Neural crest cell (in vitro differentiated cells): ENCODE measurements at regions not wholly inside any gene's neighbourhood (a gene's known extent, or its start where the extent isn't known, plus 50 kb on each side); places are given as distances from the start of the nearest gene placed in this dataset.
"Not testable (repeated sequence)": the region's sequence is repeated elsewhere in the genome, so short reads cannot be mapped to it uniquely, and the experiment has no call there.

Source experiments
- DNase-seq: peaks from one replicate; pipeline ENCODE4 v3.0.0; 2021; ENCODE audit warnings: low read depth, mixed read lengths, low spot score
- H3K27ac Mint-ChIP-seq: one replicate; pipeline ENCODE4 v1.8.0; 2021; ENCODE audit warnings: mild to moderate bottlenecking, mixed read lengths; ENCODE audit not compliant: unreplicated experiment
- H3K27me3 Mint-ChIP-seq: 2 replicates; pipeline ENCODE4 v1.8.0; 2021; ENCODE audit warnings: low read depth, mild to moderate bottlenecking, mixed read lengths
- H3K36me3 Mint-ChIP-seq: 2 replicates; pipeline ENCODE4 v1.8.0; 2021; ENCODE audit warnings: low read depth, mild to moderate bottlenecking, mixed read lengths
- H3K4me1 Mint-ChIP-seq: 2 replicates; pipeline ENCODE4 v1.8.0; 2021; ENCODE audit warnings: mixed read lengths
- H3K4me3 Mint-ChIP-seq: one replicate; pipeline ENCODE4 v1.8.0; 2021; ENCODE audit warnings: mild to moderate bottlenecking, mixed read lengths
- H3K9me3 Mint-ChIP-seq: 2 replicates; pipeline ENCODE4 v1.8.0; 2021; ENCODE audit warnings: mixed read lengths
- CTCF ChIP-seq: fragments of 200-600 bp; sonication (generic); conservative IDR thresholded peaks from 2 replicates; pipeline ENCODE4 v1.5.0; 2021; ENCODE audit warnings: antibody characterized with exemption, mild to moderate bottlenecking

GRCh38 chr3:82386647-82387046 lies 625.2 kb upstream of the GBE1 start:
- Mint-ChIP-seq H3K4me3 (no peak overlapping the region), H3K36me3 (peaks cover 2% of the 10 kb centered on the region), H3K27me3 (no peaks in the 10 kb centered on the region), H3K27ac (no peak overlapping the region), H3K4me1 (no peaks in the 10 kb centered on the region), H3K9me3 (peaks cover 5% of the 10 kb centered on the region)
- no peak for DNase-seq
- no peak for TF ChIP-seq CTCF

- Mint-ChIP-seq H3K4me1 (no peaks in the 10 kb centered on the region), H3K36me3 (peaks cover 2% of the 10 kb centered on the region), H3K27me3 (no peaks in the 10 kb centered on the region), H3K27ac (no peak overlapping the region), H3K4me3 (no peak overlapping the region), H3K9me3 (peaks cover 3% of the 10 kb centered on the region)
- no peak for DNase-seq
- no peak for TF ChIP-seq CTCF
Measured at GRCh38 chr3:82384181-82384580, 622.7 kb upstream of the GBE1 start.

GRCh38 chr3:82382831-82383230 lies 621.4 kb upstream of the GBE1 start:
- Mint-ChIP-seq H3K36me3 (peaks cover 2% of the 10 kb centered on the region), H3K4me3 (no peak overlapping the region), H3K27ac (no peak overlapping the region), H3K4me1 (no peaks in the 10 kb centered on the region), H3K27me3 (no peaks in the 10 kb centered on the region), H3K9me3 (peaks cover 2% of the 10 kb centered on the region)
- no peak for DNase-seq
- no peak for TF ChIP-seq CTCF

- Mint-ChIP-seq H3K9me3 (peaks cover 16% of the 10 kb centered on the region), H3K27me3 (no peaks in the 10 kb centered on the region), H3K4me1 (no peaks in the 10 kb centered on the region), H3K4me3 (no peak overlapping the region), H3K27ac (no peak overlapping the region), H3K36me3 (peaks cover 15% of the 10 kb centered on the region)
- no peak for TF ChIP-seq CTCF
- no peak for DNase-seq
Measured at GRCh38 chr3:82378392-82378791, 616.9 kb upstream of the GBE1 start.

GRCh38 chr3:82376883-82377282 lies 615.4 kb upstream of the GBE1 start:
- no peaks in the 10 kb centered on the region for H3K4me1 Mint-ChIP-seq
- TF ChIP-seq CTCF: no peak
- H3K27ac Mint-ChIP-seq: no peak overlapping the region
- H3K4me3 Mint-ChIP-seq: no peak overlapping the region
- H3K36me3 Mint-ChIP-seq: peaks cover 17% of the 10 kb centered on the region
- no peak for DNase-seq
- H3K27me3 Mint-ChIP-seq: no peaks in the 10 kb centered on the region
- H3K9me3 Mint-ChIP-seq: peaks cover 22% of the 10 kb centered on the region

GRCh38 chr3:82373833-82374232 lies 612.4 kb upstream of the GBE1 start:
- H3K27me3 Mint-ChIP-seq, H3K4me3 Mint-ChIP-seq, H3K27ac Mint-ChIP-seq, DNase-seq, H3K4me1 Mint-ChIP-seq: not testable (repeated sequence)
- H3K36me3 Mint-ChIP-seq: peaks cover 17% of the 10 kb centered on the region
- H3K9me3 Mint-ChIP-seq: peaks cover 22% of the 10 kb centered on the region
